HG02571 (cell line): ENCODE measurements at regions not wholly inside any gene's neighbourhood (a gene's known extent, or its start where the extent isn't known, plus 50 kb on each side); places are given as distances from the start of the nearest gene placed in this dataset.
A peak's percentile ranks its signal among the peaks of the same experiment; 100 is the strongest.
"Not testable (repeated sequence)": the region's sequence is repeated elsewhere in the genome, so short reads cannot be mapped to it uniquely, and the experiment has no call there.

Experiments
- ATAC-seq: cut with Tn5 transposase; IDR thresholded peaks from one replicate; pipeline ENCODE4 v1.9.1; 2021; ENCODE audit warnings: mild to moderate bottlenecking, moderate library complexity; ENCODE audit not compliant: unreplicated experiment

DNA sequence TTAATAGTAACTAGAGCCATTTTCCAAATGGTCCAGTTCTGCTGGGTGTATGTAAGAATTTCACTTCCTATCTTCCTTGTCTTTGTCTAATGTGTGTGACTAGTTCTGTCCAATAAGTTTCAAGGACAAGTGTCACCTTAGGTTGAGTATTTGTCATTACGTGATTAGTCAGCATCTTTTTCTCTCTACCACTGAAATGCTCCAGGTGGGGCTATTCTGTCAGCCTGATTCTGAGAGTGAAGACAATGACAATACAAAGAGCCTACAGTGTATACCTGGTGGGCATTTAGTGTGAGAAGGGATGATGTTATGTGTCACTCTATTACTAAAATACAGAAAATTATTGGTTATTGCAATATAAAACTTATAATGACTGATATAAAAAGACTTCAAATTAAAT lies 876.3 kb downstream of the C4orf33 start:
- no peak for ATAC-seq

DNA sequence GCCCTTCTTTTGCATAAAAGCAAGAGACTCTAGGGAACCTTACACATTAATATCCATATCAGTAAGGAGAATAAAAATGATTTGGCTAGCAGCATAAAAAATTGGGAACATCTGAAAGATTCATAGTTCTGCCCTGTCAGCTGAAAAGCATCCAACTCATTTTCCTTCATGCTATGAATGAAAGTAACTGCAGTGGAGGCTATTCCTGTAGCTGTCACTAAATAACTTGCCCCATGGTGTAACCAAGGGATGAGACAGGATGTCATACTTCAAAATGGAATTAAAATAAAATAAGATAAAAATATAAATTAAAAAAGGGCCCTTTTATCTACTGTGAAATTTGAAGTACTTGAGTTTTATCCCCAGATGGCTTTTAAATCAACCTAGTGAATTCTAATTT lies 878.8 kb downstream of the C4orf33 start:
- ATAC-seq = no peak

DNA sequence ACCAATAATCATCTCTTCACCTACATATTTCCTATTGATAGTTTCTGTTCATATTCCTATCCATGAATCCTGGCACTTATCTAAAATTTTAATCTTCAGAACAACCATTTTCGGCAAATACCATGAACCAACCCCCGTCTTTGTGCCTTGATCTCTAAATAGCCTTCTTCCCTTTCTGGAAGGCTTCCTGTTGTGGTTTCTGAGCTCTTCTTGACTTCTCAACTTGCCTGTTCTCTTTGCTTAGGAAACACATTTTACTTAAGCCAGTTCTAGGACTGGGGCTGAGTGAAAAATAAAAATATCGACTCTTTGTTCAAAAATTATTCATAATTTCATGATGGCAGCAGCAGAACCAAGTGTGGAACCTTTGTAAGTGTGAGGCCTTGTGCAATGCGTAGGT lies 882.4 kb downstream of the C4orf33 start:
- ATAC-seq = no peak

DNA sequence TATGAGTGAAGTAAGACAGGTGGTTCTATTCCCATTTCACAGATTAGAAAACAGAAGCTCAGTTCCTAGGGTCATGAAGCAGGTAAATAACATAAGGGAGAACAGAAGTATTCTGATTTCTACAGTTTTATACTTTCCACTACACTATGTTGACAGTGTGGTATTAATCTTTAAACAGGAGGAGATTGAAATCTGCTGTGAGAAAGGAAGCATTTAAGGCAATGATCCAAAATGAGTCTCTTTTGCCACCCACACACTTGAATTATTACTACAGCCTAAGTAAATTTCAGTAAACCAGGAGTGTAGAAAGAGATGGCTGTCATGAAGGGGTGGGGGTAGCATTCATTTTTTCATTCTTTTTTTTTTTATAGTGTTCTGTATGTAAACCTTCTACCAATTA lies 893.0 kb downstream of the C4orf33 start:
- ATAC-seq = no peak

DNA sequence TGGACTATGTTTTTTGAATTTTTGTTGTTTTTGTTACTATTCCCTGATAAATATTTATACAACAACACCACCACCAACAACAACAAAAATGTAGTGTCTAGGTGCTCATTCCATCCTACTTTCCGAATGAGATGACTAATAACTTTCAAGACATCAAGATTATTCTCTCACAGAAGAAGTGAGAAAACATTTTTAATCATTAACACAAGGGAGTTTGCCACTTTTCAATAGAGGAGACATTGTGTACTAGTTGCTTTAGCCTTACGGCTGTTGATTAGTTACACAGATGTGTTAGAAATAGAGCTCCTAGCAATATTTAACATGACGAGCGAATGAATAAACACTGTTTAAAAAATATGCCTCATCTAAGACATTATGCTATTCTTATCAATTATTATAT lies 898.8 kb downstream of the C4orf33 start:
- no peak for ATAC-seq

DNA sequence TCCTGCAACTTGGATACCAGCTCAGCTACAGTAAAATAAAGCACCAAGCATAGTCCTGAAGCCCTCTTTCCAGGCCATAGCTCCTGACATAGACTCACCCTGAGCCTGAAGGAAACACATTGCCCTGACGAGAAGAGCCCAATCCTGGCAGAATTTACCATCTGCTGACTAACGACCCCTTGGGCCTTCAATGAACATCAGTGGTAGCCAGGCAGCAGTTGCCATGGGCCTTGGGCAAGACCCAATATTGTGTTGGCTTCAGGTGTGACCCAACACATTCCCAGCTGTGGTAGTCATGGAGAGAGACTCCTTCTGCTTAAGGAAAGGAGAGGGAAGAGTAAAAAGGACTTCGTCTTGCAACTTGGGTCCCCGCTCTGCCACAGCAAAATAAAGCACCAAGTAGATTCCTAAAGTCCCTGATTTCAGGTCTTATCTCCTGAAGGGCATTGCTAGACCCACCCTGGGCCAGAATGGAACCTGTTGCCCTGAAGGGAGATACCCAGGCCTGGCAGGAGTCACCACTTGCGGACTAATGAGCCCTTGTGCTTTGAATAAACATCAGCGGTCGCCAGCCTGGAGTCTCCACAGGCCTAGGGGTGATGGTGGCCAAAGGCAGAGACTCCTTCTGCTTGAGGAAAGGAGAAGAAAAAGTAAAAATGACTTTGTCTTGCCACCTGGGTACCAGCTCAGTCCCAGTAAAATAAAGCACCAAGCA lies 902.6 kb downstream of the C4orf33 start:
- no peak for ATAC-seq

DNA sequence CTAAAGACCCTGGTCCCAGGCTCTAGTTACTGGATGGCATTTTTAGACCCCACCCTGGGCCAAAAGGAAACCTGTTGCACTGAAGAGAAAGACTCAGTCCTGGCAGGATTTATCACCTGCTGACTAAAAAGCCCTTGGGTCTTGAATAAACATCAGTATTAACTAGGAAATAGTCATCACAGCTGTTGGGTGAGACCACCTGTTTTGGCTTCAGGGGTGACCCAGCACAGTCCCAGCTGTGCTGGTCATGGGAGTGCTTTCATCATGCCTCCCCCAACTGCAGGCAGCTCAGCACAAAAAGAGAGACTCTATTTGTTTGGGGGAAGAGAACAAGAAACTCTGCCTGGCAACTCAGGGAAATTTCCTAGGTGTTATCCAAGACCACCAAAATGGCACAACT lies 903.2 kb downstream of the C4orf33 start:
- no peak for ATAC-seq

DNA sequence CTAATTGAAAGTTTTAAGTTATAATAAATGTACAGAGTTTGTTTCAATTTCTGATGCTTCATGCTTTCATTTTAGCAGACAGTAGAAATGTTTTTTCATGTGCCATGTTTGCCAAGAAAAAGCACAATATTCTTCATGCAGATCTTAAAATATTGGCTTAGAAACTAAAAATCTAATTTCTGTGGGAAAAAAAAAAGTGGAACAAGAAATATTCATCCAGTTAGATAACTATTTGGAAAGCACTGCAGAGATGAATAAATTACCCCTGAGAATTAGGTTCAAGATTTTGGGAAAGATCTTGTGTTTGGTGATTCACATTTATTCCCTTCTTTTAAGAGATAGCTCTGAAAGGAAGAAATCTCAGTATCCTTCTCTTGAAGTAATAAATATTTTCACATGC lies 912.5 kb downstream of the C4orf33 start:
- ATAC-seq = no peak

DNA sequence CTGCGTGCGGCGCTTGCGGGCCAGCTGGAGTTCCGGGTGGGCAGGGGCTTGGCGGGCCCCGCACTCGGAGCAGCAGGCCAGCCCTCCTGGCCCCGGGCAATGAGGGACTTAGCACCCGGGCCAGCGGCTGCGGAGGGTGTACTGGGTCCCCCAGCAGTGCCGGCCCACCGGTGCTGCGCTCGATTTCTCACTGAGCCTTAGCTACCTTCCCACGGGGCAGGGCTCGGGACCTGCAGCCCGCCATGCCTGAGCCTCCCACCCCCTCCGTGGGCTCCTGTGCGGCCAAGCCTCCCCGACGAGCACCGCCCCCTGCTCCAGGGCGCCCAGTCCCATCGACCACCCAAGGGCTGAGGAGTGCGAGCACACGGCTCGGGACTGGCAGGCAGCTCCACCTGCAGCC lies 916.9 kb downstream of the C4orf33 start:
- ATAC-seq = not testable (repeated sequence)

DNA sequence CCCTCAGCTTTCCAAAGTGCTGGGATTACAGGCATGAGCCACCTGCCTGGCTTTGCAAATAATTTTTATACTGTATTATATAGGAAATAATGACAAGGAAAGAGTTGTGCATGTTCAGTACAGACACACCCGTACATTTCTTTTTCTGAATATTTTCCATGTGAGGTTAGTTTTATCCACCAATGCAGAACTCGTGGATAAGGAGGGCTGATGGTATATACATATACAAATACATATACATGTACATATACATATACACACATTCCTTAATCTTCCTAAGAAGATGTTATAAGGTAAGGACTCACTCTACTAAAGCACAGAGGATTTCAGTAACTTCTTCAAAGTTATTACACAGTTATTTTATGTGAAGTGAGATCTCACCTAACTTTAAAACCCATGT lies 925.8 kb downstream of the C4orf33 start:
- ATAC-seq = no peak

DNA sequence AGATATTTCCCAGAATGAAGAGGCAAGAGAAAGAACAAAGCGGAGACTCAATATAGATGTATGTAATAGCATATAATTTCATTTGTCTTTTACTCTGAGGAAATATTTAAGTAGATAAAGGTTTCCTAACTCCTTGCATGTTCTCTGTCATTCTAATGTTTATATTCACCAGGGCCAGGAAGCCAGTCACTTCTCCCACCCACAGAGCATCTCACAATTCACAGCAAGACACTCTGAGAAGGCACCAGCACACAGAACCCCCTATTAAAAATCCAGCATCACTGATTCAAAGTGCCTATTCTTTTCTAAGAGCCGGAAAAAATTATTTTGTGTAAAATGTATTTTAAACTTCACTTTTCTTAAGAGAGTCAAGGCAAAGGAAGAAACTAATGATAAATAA lies 927.1 kb downstream of the C4orf33 start:
- ATAC-seq = no peak

DNA sequence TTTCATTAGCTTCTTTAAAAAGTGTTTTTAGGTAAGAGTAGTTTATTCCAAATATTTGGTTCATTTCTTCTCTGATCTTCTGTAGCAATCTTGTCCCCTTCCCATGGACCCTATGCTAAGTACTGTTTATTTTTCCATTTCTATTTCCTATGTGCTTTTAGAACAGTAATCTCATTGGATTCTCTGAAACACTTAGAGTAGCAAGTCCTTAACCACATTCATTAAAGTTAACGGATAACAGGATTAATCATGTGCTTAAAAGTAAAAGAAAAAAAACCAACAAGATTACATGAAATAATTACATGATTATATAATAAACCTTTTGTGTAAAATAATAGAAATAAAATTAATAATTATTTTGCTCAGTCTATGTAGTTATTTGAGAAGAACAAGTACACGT lies 929.7 kb downstream of the C4orf33 start:
- ATAC-seq = no peak

DNA sequence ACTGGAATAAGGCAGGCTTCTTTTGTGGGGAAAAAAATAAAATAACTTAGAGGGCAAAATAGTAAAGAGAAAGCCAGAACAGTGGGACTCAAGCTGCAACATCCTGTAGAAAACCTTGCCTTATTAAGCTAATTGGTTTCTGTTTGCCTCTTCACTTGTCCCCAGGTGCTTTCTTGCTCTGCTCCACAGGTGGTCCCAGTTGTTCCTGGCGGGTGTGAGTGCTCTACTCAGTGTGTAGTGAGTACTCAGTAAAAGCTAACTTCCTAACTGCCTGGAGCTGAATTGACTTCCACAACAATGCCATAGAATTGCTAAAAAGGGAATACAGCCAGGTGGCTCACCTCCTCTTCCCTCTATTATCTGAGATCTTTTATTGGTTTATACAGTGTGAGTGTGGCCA lies 930.2 kb downstream of the C4orf33 start:
- ATAC-seq = no peak

DNA sequence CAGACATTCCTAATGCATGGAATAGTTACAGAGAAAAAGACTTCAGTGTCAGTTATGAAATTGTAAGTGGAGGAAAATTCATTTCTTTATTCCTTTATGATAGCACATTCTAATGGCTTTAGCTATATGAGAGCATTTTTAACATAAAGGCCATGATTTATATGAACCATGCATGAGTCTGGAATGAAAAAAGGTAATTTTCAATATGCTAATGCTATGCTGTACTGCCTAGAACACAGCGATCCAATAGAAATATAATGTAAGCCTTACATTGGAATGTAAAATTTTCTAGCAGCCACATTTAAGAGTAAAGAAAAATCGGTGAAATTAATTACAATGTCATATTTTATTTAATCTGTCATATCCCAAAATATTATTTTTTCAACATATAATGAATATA lies 932.0 kb downstream of the C4orf33 start:
- ATAC-seq = no peak

DNA sequence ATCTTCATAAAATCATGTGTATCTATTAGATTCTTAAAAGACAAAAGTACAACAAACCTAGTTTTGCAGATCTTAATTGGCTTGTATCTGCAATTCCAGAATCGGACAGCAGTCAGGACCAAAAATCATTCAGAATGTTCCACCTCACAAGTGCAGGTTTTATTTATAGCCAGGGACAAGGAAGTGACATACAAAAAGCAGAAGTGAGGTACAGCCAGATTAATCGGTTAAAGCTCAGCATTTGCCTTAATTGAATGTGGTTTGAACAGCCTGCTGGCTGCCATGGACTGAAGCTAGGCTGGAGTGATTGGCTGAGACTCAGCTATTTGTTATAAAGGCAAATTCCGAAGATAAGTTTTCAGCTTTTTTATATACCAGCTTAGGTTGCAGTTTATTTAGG lies 932.6 kb downstream of the C4orf33 start:
- ATAC-seq = peak; percentile 76

DNA sequence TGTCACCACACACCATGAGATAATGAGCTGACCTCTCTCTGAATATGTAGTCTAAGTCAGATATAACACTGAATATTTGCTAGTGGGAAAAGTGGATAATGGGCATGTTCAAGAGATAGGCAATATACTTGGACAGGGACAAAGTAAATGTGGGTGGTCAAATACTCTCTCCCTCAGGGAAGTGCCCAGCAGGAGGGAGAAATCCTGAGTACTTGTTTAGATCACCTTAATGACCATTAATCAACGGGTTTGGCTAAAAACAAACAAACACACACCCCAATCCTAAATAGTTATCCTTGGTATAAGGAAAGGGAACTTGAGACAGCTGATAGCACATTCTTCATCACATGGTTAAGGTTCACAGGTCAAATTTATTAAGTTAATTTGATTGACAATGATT lies 933.5 kb downstream of the C4orf33 start:
- no peak for ATAC-seq

DNA sequence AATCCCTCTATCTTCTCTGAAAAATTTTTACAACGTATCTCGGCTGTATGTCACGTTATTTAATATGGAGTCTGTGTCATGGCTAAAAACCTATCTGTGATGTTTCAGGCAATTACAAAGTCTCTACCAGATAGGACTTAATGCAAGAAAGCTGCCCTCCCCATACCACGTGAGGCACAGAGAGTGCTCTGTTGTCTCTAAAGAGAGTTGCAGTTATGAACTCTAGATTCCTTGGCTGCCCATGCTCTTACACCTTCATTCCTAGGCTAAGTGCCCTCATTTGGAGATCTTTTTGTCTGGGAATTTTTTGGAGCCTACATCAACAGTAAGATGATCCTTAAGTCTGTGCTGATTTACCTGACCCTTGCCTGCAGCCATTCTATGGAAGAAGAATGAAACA lies 935.9 kb downstream of the C4orf33 start:
- ATAC-seq = no peak

DNA sequence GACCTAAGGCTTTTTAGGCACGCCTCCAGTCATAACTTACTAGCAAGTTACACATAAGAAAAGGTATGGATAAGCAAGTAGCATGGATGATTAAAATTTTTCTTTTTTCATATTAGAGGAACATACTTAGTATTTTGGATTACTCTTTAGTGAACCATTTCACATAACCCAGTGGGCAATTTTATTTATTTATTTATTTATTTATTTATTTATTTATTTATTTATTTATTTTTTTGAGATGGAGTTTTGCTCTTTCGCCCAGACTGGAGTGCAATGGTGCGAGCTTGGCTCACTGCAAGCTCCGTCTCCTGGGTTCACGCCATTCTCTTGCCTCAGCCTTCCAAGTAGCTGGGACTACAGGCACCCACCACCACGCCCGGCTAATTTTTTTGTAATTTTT lies 937.7 kb downstream of the C4orf33 start:
- not testable (repeated sequence) for ATAC-seq

DNA sequence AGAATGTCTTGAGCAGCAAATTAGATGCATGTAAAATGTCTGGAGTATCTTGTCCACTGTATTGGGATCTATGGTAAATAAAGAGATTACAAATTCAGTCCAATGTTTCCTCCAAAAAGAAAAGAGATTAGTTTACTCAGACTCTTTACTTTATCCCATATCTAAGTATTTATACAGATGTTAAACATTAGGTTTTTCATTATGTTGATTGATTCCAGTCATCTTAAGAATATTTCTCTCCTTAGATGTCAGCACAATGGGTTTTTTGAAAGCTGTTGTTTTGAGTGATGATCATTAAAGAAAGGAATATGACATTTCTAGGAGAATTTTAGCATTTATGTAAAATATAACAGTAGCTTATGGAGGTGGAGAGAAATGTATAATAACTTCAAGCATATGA lies 938.9 kb downstream of the C4orf33 start:
- no peak for ATAC-seq

DNA sequence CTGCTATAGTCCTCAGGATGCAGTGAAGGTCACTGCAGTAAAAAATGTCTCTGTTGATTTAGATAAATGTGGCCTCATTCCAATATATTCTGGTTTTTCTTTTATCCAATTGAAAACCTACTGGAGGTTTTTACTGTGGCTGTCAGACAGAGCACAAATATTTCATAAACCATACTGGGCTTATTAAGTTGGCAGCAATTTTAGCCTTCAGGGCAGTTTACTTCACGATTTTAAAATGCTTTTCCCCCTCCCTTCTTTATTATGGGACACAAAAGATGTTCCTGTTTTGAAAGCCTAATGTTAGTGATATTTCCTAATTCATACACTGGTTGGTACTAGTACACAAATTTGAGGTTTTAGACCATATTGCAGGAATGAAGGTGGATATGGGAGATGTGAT lies 939.4 kb downstream of the C4orf33 start:
- no peak for ATAC-seq

DNA sequence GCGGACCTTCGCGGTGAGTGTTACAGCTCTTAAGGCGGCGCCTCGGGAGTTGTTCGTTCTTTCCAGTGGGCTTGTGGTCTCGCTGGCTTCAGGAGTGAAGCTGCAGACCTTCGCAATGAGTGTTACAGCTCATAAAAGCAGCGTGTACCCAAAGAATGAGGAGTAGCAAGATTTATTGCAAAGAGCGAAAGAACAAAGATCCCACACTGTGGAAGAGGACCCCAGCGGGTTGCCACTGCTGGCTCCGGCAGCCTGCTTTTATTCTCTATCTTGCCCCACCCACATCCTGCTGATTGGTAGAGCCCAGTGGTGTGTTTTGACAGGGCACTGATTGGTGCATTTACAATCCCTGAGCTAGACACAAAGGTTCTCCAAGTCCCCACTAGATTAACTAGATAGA lies 941.9 kb downstream of the C4orf33 start:
- not testable (repeated sequence) for ATAC-seq

DNA sequence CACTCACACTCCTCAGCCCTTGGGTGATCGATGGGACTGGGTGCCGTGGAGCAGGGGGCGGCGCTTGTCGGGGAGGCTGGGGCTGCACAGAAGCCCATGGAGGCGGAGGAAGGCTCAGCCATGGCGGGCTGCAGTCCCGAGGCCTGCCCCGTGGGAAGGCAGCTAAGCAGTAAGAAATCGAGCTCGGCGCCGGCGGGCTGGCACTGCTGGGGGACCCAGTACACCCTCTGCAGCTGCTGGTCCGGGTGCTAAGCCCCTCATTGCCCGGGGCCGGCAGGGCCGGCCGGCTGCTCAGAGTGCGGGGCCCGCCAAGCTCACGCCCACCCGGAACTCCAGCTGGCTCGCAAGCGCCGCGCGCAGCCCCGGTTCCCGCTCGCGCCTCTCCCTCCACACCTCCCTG lies 942.6 kb downstream of the C4orf33 start:
- not testable (repeated sequence) for ATAC-seq

DNA sequence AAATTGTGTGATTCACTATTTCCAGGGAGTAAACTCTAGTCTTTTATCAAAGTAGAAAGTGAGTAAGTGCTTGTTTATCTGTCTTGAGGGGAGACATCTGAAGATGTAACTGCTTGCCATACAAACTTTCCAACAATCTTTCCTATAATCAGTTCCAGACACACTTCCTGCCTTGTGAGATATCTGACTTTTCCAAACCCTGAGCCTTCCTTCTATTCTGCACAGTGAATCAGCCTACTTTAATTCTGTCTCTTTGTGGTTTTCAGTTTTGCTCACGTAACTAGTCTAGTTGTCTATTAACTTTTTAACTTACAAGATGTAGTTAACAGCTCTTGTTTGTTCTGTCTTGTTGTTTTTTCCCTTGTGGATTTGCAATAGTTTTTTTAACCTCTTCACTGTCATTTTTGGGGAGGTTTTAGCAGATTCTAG lies 947.8 kb downstream of the C4orf33 start:
- ATAC-seq = peak; percentile 71
